ENCODE measurements at regions not wholly inside any gene's neighbourhood (a gene's known extent, or its start where the extent isn't known, plus 50 kb on each side); places are given as distances from the start of the nearest gene placed in this dataset.

GRCh38 chrX:40402831-40403533 is 177.8 kb upstream of the ATP6AP2 start:
- TF ChIP-seq POLR2AphosphoS5 (IDR thresholded peaks at IDR 0.05; ENCODE audit: low read depth) (no peak), CTCF (IDR thresholded peaks at IDR 0.05; ENCODE audit: insufficient read depth, low read length) (no peak)
